ENCODE measurements at regions not wholly inside any gene's neighbourhood (a gene's known extent, or its start where the extent isn't known, plus 50 kb on each side); places are given as distances from the start of the nearest gene placed in this dataset.

- 86 to 88% methylated on average over 1 of the region's 1 CpG for WGBS, 2 donors
- no peaks in the 10 kb centered on the region for H3K4me1 ChIP-seq (ENCODE audit: control insufficient read depth in 5 of 5, insufficient read depth in 5 of 5, low read length in 5 of 5)
- H3K27ac ChIP-seq (ENCODE audit: low read depth in 1 of 2, low read length in 1 of 2) = no peak overlapping the region
- H3K4me3 ChIP-seq = no peak overlapping the region
- H3K27me3 ChIP-seq (ENCODE audit: control insufficient read depth in 3 of 3, insufficient read depth in 3 of 3, low read length in 2 of 3) = no peaks in the 10 kb centered on the region
- TF ChIP-seq CTCF (IDR thresholded peaks at IDR 0.05; ENCODE audit: control extremely low read depth, extremely low read depth) = no peak
- DNase-seq (no peak), ATAC-seq (ENCODE audit: insufficient read depth, low FRiP score) (no peak)
- H3K9me3 ChIP-seq (ENCODE audit: control insufficient read depth in 4 of 4, insufficient read depth in 3 of 4, low read length in 3 of 4) = no peaks in the 10 kb centered on the region
- no peaks in the 10 kb centered on the region for H3K36me3 ChIP-seq (ENCODE audit: control insufficient read depth in 4 of 4, insufficient read depth in 4 of 4, low read length in 4 of 4)
- H3K9ac ChIP-seq (ENCODE audit: insufficient read depth in 1 of 2, low read length in 2 of 2) = no peak overlapping the region
Measured at GRCh38 chr3:102906818-102907217, 472.0 kb downstream of the ZPLD1 start.

GRCh38 chr3:102909904-102910303 is 475.1 kb downstream of the ZPLD1 start:
- Histone ChIP-seq H3K9me3 (ENCODE audit: control insufficient read depth in 4 of 4, insufficient read depth in 3 of 4, low read length in 3 of 4) (no peaks in the 10 kb centered on the region), H3K4me1 (ENCODE audit: control insufficient read depth in 5 of 5, insufficient read depth in 5 of 5, low read length in 5 of 5) (no peaks in the 10 kb centered on the region), H3K36me3 (ENCODE audit: control insufficient read depth in 4 of 4, insufficient read depth in 4 of 4, low read length in 4 of 4) (no peaks in the 10 kb centered on the region), H3K27ac (ENCODE audit: low read depth in 1 of 2, low read length in 1 of 2) (no peak overlapping the region), H3K27me3 (ENCODE audit: control insufficient read depth in 3 of 3, insufficient read depth in 3 of 3, low read length in 2 of 3) (no peaks in the 10 kb centered on the region), H3K9ac (ENCODE audit: insufficient read depth in 1 of 2, low read length in 2 of 2) (no peak overlapping the region), H3K4me3 (no peak overlapping the region)
- no peak for TF ChIP-seq CTCF (IDR thresholded peaks at IDR 0.05; ENCODE audit: control extremely low read depth, extremely low read depth)
- 60 to 67% methylated on average over 1 of the region's 1 CpG for WGBS, 2 donors
- DNase-seq (no peak), ATAC-seq (ENCODE audit: insufficient read depth, low FRiP score) (no peak)

GRCh38 chr3:102916532-102916931 is 481.7 kb downstream of the ZPLD1 start:
- no peak overlapping the region for H3K4me3 ChIP-seq
- no peak for TF ChIP-seq CTCF (IDR thresholded peaks at IDR 0.05; ENCODE audit: control extremely low read depth, extremely low read depth)
- H3K9ac ChIP-seq (ENCODE audit: insufficient read depth in 1 of 2, low read length in 2 of 2) = no peak overlapping the region
- 67% methylated on average over 2 of the region's 2 CpGs for WGBS, 2 donors
- no peaks in the 10 kb centered on the region for H3K4me1 ChIP-seq (ENCODE audit: control insufficient read depth in 5 of 5, insufficient read depth in 5 of 5, low read length in 5 of 5)
- no peaks in the 10 kb centered on the region for H3K27me3 ChIP-seq (ENCODE audit: control insufficient read depth in 3 of 3, insufficient read depth in 3 of 3, low read length in 2 of 3)
- no peaks in the 10 kb centered on the region for H3K36me3 ChIP-seq (ENCODE audit: control insufficient read depth in 4 of 4, insufficient read depth in 4 of 4, low read length in 4 of 4)
- H3K27ac ChIP-seq (ENCODE audit: low read depth in 1 of 2, low read length in 1 of 2) = no peak overlapping the region
- DNase-seq (no peak), ATAC-seq (ENCODE audit: insufficient read depth, low FRiP score) (no peak)
- peaks cover 0 to 1% (median 0%) of the 10 kb centered on the region in 4 donors for H3K9me3 ChIP-seq (ENCODE audit: control insufficient read depth in 4 of 4, insufficient read depth in 3 of 4, low read length in 3 of 4)

- H3K27me3 ChIP-seq (ENCODE audit: control insufficient read depth in 3 of 3, insufficient read depth in 3 of 3, low read length in 2 of 3) = no peaks in the 10 kb centered on the region
- peaks cover 0 to 5% (median 2%) of the 10 kb centered on the region in 4 donors for H3K9me3 ChIP-seq (ENCODE audit: control insufficient read depth in 4 of 4, insufficient read depth in 3 of 4, low read length in 3 of 4)
- no peaks in the 10 kb centered on the region for H3K4me1 ChIP-seq (ENCODE audit: control insufficient read depth in 5 of 5, insufficient read depth in 5 of 5, low read length in 5 of 5)
- no peak overlapping the region for H3K9ac ChIP-seq (ENCODE audit: insufficient read depth in 1 of 2, low read length in 2 of 2)
- H3K36me3 ChIP-seq (ENCODE audit: control insufficient read depth in 4 of 4, insufficient read depth in 4 of 4, low read length in 4 of 4) = no peaks in the 10 kb centered on the region
- no peak for ATAC-seq (ENCODE audit: insufficient read depth, low FRiP score)
- H3K27ac ChIP-seq (ENCODE audit: low read depth in 1 of 2, low read length in 1 of 2) = no peak overlapping the region
- TF ChIP-seq CTCF (IDR thresholded peaks at IDR 0.05; ENCODE audit: control extremely low read depth, extremely low read depth) = no peak
- no peak overlapping the region for H3K4me3 ChIP-seq
- WGBS, 2 donors = 74 to 77% methylated on average over 3 of the region's 3 CpGs
- DNase-seq = no peak
Measured at GRCh38 chr3:102926618-102927017, 491.8 kb downstream of the ZPLD1 start.

Measured in lung (tissue), 11 donors.